IPS-NIHi11 (cell line): ENCODE measurements at regions not wholly inside any gene's neighbourhood (a gene's known extent, or its start where the extent isn't known, plus 50 kb on each side); places are given as distances from the start of the nearest gene placed in this dataset.
A peak's percentile ranks its signal among the peaks of the same experiment; 100 is the strongest.
"Not testable (repeated sequence)": the region's sequence is repeated elsewhere in the genome, so short reads cannot be mapped to it uniquely, and the experiment has no call there.

ENCODE experiments used
- DNase-seq: peaks from one replicate; pipeline ENCODE4 v3.0.0; 2012; ENCODE audit warnings: mixed read lengths, low spot score

GRCh38 chr5:50898966-50899365, 232.5 kb downstream of the PARP8 start:
- no peak for DNase-seq

GRCh38 chr5:50900952-50901510, 234.6 kb downstream of the PARP8 start:
- DNase-seq = no peak

GRCh38 chr5:50903651-50904050, 237.2 kb downstream of the PARP8 start:
- DNase-seq = no peak

GRCh38 chr5:50905996-50906570, 239.6 kb downstream of the PARP8 start:
- DNase-seq = no peak

GRCh38 chr5:50920160-50920559, 253.7 kb downstream of the PARP8 start:
- not testable (repeated sequence) for DNase-seq

- DNase-seq = no peak
Observed at GRCh38 chr5:50921366-50922133, 255.1 kb downstream of the PARP8 start.

- peak; percentile 83 for DNase-seq
Observed at GRCh38 chr5:50922134-50922941, 255.9 kb downstream of the PARP8 start.

GRCh38 chr5:50922942-50923767, 256.7 kb downstream of the PARP8 start:
- DNase-seq = no peak

GRCh38 chr5:50923768-50924494, 257.5 kb downstream of the PARP8 start:
- no peak for DNase-seq

GRCh38 chr5:50927953-50928352, 261.5 kb downstream of the PARP8 start:
- DNase-seq = no peak

- DNase-seq = no peak
Observed at GRCh38 chr5:50929174-50929573, 262.7 kb downstream of the PARP8 start.

GRCh38 chr5:50934343-50934742, 267.9 kb downstream of the PARP8 start:
- no peak for DNase-seq

GRCh38 chr5:50945139-50945538, 278.7 kb downstream of the PARP8 start:
- DNase-seq = no peak

- DNase-seq = no peak
Observed at GRCh38 chr5:50947906-50948683, 281.7 kb downstream of the PARP8 start.

GRCh38 chr5:50953290-50953689, 286.9 kb downstream of the PARP8 start:
- DNase-seq = no peak

GRCh38 chr5:50958852-50959457, 292.5 kb downstream of the PARP8 start:
- DNase-seq = peak; percentile 16

- DNase-seq = peak; percentile 87
Observed at GRCh38 chr5:50962934-50963872, 296.8 kb downstream of the PARP8 start.

GRCh38 chr5:50963971-50964745, 297.7 kb downstream of the PARP8 start:
- DNase-seq = no peak
